Small intestine (tissue), 7 donors: ENCODE measurements at regions not wholly inside any gene's neighbourhood (a gene's known extent, or its start where the extent isn't known, plus 50 kb on each side); places are given as distances from the start of the nearest gene placed in this dataset.

ENCODE experiments used
- DNase-seq, 2 donors: peaks; one replicate each; pipeline versions ENCODE4 v3.0.0 to v3.0.0-alpha.2; 2013
- FAIRE-seq: peaks from 2 replicates; lab custom pipeline; 2012; peaks lifted over from hg19 to GRCh38; lab: Jason Lieb, UNC
- H3K27ac ChIP-seq, 3 donors: one replicate each; pipeline ENCODE4 v1.5.1; 2013; ENCODE audit warnings: low read length in 2 of 3, mild to moderate bottlenecking in 2 of 3, control low read depth in 1 of 3, inconsistent platforms in 1 of 3, low read depth in 1 of 3, moderate library complexity in 1 of 3
- H3K27me3 ChIP-seq, 3 donors: one replicate each; pipeline ENCODE4 v1.6.1; 2013; ENCODE audit warnings: low read length in 3 of 3, inconsistent platforms in 1 of 3; ENCODE audit not compliant: control insufficient read depth in 3 of 3, insufficient read depth in 3 of 3
- H3K36me3 ChIP-seq, 3 donors: one replicate each; pipeline ENCODE4 v1.6.1; 2013; ENCODE audit warnings: low read length in 3 of 3, inconsistent platforms in 1 of 3, low read depth in 1 of 3, mild to moderate bottlenecking in 1 of 3, moderate library complexity in 1 of 3; ENCODE audit not compliant: control insufficient read depth in 3 of 3, insufficient read depth in 2 of 3
- H3K4me1 ChIP-seq, 3 donors: one replicate each; pipeline ENCODE4 v1.6.1; 2013; ENCODE audit warnings: low read length in 2 of 3, inconsistent platforms in 1 of 3, low read depth in 1 of 3, mild to moderate bottlenecking in 1 of 3, moderate library complexity in 1 of 3; ENCODE audit not compliant: control insufficient read depth in 3 of 3, insufficient read depth in 2 of 3
- H3K4me3 ChIP-seq, 3 donors: one replicate each; pipeline ENCODE4 v1.5.1; 2013; ENCODE audit warnings: low read length in 3 of 3, control low read depth in 1 of 3, inconsistent platforms in 1 of 3, low read depth in 1 of 3, mild to moderate bottlenecking in 1 of 3, moderate library complexity in 1 of 3
- H3K9me3 ChIP-seq, 2 donors: one replicate each; pipeline ENCODE4 v1.6.1; 2013; ENCODE audit warnings: low read depth in 1 of 2, low read length in 1 of 2; ENCODE audit not compliant: control insufficient read depth in 2 of 2, insufficient read depth in 1 of 2
- WGBS, 3 donors: extraction: QIAGEN DNeasy Blood & Tissue Kit; methylation state at CpG; one replicate each; pipeline ENCODE4 v1.1.7; 2013; 5-methylcytosine and 5-hydroxymethylcytosine counted together
- donor health status: healthy with polysubstance abuse.
- donor health status: control.
- donor health status: control.
- donor health status: Bipolar disorder and iron deficiency.
- donor health status: healthy.

GRCh38 chr1:219703368-219703639, 90.4 kb upstream of the ZC3H11B start:
- DNase-seq, result no peak
- FAIRE-seq, result no peak
- 88 to 98% (median 93%) methylated on average over 3 of the region's 3 CpGs for WGBS, 3 donors
- H3K27me3 ChIP-seq, result no peaks in the 10 kb centered on the region
- no peak overlapping the region for H3K27ac ChIP-seq
- no peaks in the 10 kb centered on the region for H3K4me1 ChIP-seq
- no peaks in the 10 kb centered on the region for H3K9me3 ChIP-seq
- no peaks in the 10 kb centered on the region for H3K36me3 ChIP-seq
- H3K4me3 ChIP-seq, result no peak overlapping the region

GRCh38 chr1:219701476-219701875, 88.6 kb upstream of the ZC3H11B start:
- Histone ChIP-seq H3K4me3 (no peak overlapping the region), H3K36me3 (no peaks in the 10 kb centered on the region), H3K27me3 (no peaks in the 10 kb centered on the region), H3K9me3 (no peaks in the 10 kb centered on the region), H3K27ac (no peak overlapping the region), H3K4me1 (no peaks in the 10 kb centered on the region)
- 73 to 81% (median 77%) methylated on average over 3 of the region's 3 CpGs for WGBS, 3 donors
- DNase-seq (no peak), FAIRE-seq (no peak)

- Histone ChIP-seq H3K27ac (no peak overlapping the region), H3K36me3 (no peaks in the 10 kb centered on the region), H3K4me3 (no peak overlapping the region), H3K9me3 (no peaks in the 10 kb centered on the region), H3K4me1 (no peaks in the 10 kb centered on the region), H3K27me3 (no peaks in the 10 kb centered on the region)
- FAIRE-seq (no peak), DNase-seq (no peak)
- WGBS, 3 donors, result 79 to 84% (median 83%) methylated on average over 5 of the region's 5 CpGs
Observed at GRCh38 chr1:219699870-219700269, 87.0 kb upstream of the ZC3H11B start.

- Histone ChIP-seq H3K36me3 (no peaks in the 10 kb centered on the region), H3K27me3 (no peaks in the 10 kb centered on the region), H3K4me3 (no peak overlapping the region), H3K9me3 (no peaks in the 10 kb centered on the region), H3K27ac (no peak overlapping the region), H3K4me1 (no peaks in the 10 kb centered on the region)
- FAIRE-seq, result no peak
- DNase-seq, result no peak
- 68 to 77% (median 71%) methylated on average over 1 of the region's 1 CpG for WGBS, 3 donors
Observed at GRCh38 chr1:219697682-219698081, 84.8 kb upstream of the ZC3H11B start.

- Histone ChIP-seq H3K27me3 (no peaks in the 10 kb centered on the region), H3K4me1 (no peaks in the 10 kb centered on the region), H3K9me3 (no peaks in the 10 kb centered on the region), H3K27ac (no peak overlapping the region), H3K36me3 (no peaks in the 10 kb centered on the region), H3K4me3 (no peak overlapping the region)
- WGBS, 3 donors, result 58 to 63% (median 62%) methylated on average over 2 of the region's 2 CpGs
- no peak for DNase-seq
- FAIRE-seq, result no peak
Observed at GRCh38 chr1:219692981-219693380, 80.1 kb upstream of the ZC3H11B start.

GRCh38 chr1:219689774-219690173, 76.9 kb upstream of the ZC3H11B start:
- H3K27me3 ChIP-seq, result no peaks in the 10 kb centered on the region
- no peaks in the 10 kb centered on the region for H3K9me3 ChIP-seq
- FAIRE-seq (no peak), DNase-seq (no peak)
- H3K4me3 ChIP-seq, result no peak overlapping the region
- WGBS, 3 donors, result 23 to 52% (median 24%) methylated on average over 2 of the region's 2 CpGs
- no peaks in the 10 kb centered on the region for H3K4me1 ChIP-seq
- H3K27ac ChIP-seq, result no peak overlapping the region
- no peaks in the 10 kb centered on the region for H3K36me3 ChIP-seq

GRCh38 chr1:219687779-219688178, 74.9 kb upstream of the ZC3H11B start:
- DNase-seq (no peak), FAIRE-seq (no peak)
- Histone ChIP-seq H3K9me3 (no peaks in the 10 kb centered on the region), H3K4me3 (no peak overlapping the region), H3K27me3 (no peaks in the 10 kb centered on the region), H3K36me3 (no peaks in the 10 kb centered on the region), H3K27ac (no peak overlapping the region), H3K4me1 (no peaks in the 10 kb centered on the region)

GRCh38 chr1:219686171-219686570, 73.3 kb upstream of the ZC3H11B start:
- no peak overlapping the region for H3K4me3 ChIP-seq
- no peaks in the 10 kb centered on the region for H3K36me3 ChIP-seq
- no peak for FAIRE-seq
- 94 to 96% (median 95%) methylated on average over 2 of the region's 2 CpGs for WGBS, 3 donors
- no peak overlapping the region for H3K27ac ChIP-seq
- no peaks in the 10 kb centered on the region for H3K27me3 ChIP-seq
- DNase-seq, result no peak
- no peaks in the 10 kb centered on the region for H3K4me1 ChIP-seq
- no peaks in the 10 kb centered on the region for H3K9me3 ChIP-seq

GRCh38 chr1:219682788-219683187, 69.9 kb upstream of the ZC3H11B start:
- H3K9me3 ChIP-seq, result no peaks in the 10 kb centered on the region
- H3K27me3 ChIP-seq, result no peaks in the 10 kb centered on the region
- no peak overlapping the region for H3K4me3 ChIP-seq
- no peak for DNase-seq
- H3K36me3 ChIP-seq, result no peaks in the 10 kb centered on the region
- no peak for FAIRE-seq
- 48 to 88% (median 86%) methylated on average over 1 of the region's 1 CpG for WGBS, 3 donors
- H3K27ac ChIP-seq, result no peak overlapping the region
- H3K4me1 ChIP-seq, result no peaks in the 10 kb centered on the region
